Right cardiac atrium (tissue), 5 donors: ENCODE measurements at regions not wholly inside any gene's neighbourhood (a gene's known extent, or its start where the extent isn't known, plus 50 kb on each side); places are given as distances from the start of the nearest gene placed in this dataset.
"Not testable (repeated sequence)": the region's sequence is repeated elsewhere in the genome, so short reads cannot be mapped to it uniquely, and the experiment has no call there.

ENCODE experiments used
- ATAC-seq, 2 donors: fragments of 200-7000 bp; cut with Tn5 transposase; one replicate each; pipeline versions ENCODE4 v1.8.0 to v1.9.1; 2020; ENCODE audit warnings: moderate library complexity in 2 of 2, mild to moderate bottlenecking in 1 of 2
- DNase-seq, 3 donors: peaks; one replicate each; pipeline ENCODE4 v3.0.0-alpha.2; 2020
- H3K27ac ChIP-seq: one replicate; pipeline ENCODE4 v1.5.1; 2013; ENCODE audit warnings: mild to moderate bottlenecking, low read length, control low read depth, moderate library complexity
- H3K27me3 ChIP-seq: one replicate; pipeline ENCODE4 v1.6.1; 2013; ENCODE audit not compliant: control insufficient read depth, insufficient read depth
- H3K4me1 ChIP-seq: one replicate; pipeline ENCODE4 v1.6.1; 2013; ENCODE audit warnings: low read length; ENCODE audit not compliant: control insufficient read depth, insufficient read depth
- H3K4me3 ChIP-seq: one replicate; pipeline ENCODE4 v1.5.1; 2013; ENCODE audit warnings: low read length, control low read depth
- H3K9me3 ChIP-seq: one replicate; pipeline ENCODE4 v1.6.1; 2013; ENCODE audit warnings: low read length; ENCODE audit not compliant: control insufficient read depth
- WGBS: extraction: QIAGEN DNeasy Blood & Tissue Kit; methylation state at CpG from one replicate; pipeline ENCODE4 v1.1.7; 2013; 5-methylcytosine and 5-hydroxymethylcytosine counted together
- intact Hi-C, 4 donors: fragments of 100-400 bp; cut with DNase I; formaldehyde crosslinking; loops; one replicate each; pipeline versions ENCODE4 v1.11.0 to v1.14.0; 2022 to 2023
- donor health status: healthy with polysubstance abuse.
- donor health status: DM: no; HTN: yes; CAD: no.
- donor health status: DM: no; HTN: no; CAD: no.
- donor health status: DM: no; HTN: yes; CAD: no; lungs with severe emphysema.
- donor health status: DM: yes; HTN: yes; CAD: no.

DNA sequence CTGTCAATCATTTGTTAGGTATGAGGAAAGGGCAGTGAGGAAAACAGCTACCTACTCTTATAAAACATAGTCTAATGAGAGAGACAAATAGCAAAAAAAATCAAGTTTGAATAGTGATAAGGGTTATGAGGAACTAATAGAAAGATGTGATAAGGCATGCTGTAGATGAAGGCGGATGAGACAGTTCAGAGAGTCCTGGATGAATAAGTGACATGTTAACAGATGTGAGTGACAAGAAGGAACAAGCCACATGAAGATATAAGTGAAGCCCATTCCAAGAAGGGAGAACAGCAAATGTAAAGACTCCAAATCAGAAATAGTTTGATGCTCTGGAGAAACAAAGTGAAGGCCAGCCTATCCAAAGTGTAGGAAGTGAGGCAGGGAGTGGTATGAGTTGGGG is 154.1 kb upstream of the SYT10 start:
- Histone ChIP-seq H3K27ac (no peak overlapping the region), H3K9me3 (no peaks in the 10 kb centered on the region), H3K27me3 (no peaks in the 10 kb centered on the region), H3K4me1 (peaks cover under 1% of the 10 kb centered on the region), H3K4me3 (no peak overlapping the region)
- no peak for DNase-seq
- no peak for ATAC-seq
- intact Hi-C loops: no loop called here
- WGBS: 70% methylated on average over 1 of the region's 1 CpG

DNA sequence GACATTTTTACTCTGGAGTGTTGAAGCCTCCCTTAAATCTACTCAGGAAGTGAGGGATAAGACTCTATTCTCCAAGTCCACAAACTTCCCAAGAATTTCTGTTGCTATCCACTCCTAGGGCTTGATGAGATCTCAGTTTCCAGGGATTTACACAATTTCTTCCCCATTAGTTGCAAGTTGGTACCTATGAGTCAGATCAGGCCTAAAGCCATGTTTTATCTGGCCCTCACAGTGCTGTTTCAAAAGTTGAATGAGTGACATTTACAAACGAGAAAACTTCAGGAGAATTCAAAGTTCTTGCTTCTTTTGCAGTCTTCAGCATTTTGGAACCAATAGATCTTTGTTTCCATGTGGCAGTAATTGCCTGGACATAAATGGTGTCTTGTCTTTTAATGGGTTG is 156.4 kb upstream of the SYT10 start:
- intact Hi-C loops: no loop called here
- 36% methylated on average over 1 of the region's 1 CpG for WGBS

DNA sequence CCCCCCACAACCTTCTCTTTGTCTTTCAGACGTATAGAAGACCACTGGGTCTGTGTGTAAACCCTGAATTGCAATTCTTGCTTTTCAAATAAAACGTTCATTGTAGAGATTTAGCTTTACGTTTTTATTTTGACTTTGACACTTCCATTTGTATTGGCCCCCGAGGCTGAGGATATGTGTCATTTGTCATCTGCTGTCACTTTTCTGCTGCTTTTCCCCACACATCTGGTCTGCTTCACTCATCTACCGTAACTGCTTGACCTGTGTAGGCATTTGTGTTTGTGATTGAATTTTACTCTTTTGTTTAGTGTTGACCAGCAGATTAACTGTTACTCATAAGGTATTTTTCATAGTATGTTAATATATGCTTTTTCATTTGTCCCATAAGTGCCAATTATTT is 157.2 kb upstream of the SYT10 start:
- no peak for ATAC-seq
- intact Hi-C loops: no loop called here

More for the DNA sequence above, 156.4 kb upstream of the SYT10 start:
- Histone ChIP-seq H3K27me3 (no peaks in the 10 kb centered on the region), H3K4me1 (no peaks in the 10 kb centered on the region), H3K4me3 (no peak overlapping the region), H3K9me3 (no peaks in the 10 kb centered on the region), H3K27ac (no peak overlapping the region)
- DNase-seq (no peak), ATAC-seq (no peak)

DNA sequence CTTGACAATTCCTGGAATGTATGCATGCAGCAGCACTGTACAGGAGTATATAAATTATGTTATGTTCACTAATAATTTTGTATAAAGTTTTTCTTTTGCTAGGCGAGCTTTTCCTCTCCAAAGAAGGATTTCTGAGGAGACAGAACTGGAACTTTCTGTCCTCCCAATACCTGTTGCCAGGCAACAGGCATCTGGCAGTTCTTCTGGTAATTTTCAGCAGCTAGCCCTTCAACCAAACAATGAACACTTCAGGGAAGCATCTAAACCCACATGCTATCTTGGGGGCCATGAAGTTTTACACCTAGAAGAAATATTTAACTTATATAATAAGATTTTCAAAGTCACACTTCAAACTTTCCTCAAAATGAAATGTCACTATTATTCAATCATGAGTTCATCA is 162.9 kb upstream of the SYT10 start:
- Histone ChIP-seq H3K4me1 (no peaks in the 10 kb centered on the region), H3K27me3 (no peaks in the 10 kb centered on the region), H3K9me3 (no peaks in the 10 kb centered on the region), H3K27ac (no peak overlapping the region), H3K4me3 (no peak overlapping the region)
- no peak for ATAC-seq
- intact Hi-C loops: no loop called here
- 32% methylated on average over 1 of the region's 1 CpG for WGBS
- no peak for DNase-seq

More for the DNA sequence above, 157.2 kb upstream of the SYT10 start:
- DNase-seq: no peak
- Histone ChIP-seq H3K4me1 (no peaks in the 10 kb centered on the region), H3K27me3 (no peaks in the 10 kb centered on the region), H3K4me3 (no peak overlapping the region), H3K27ac (no peak overlapping the region), H3K9me3 (no peaks in the 10 kb centered on the region)
- WGBS: 37% methylated on average over 5 of the region's 5 CpGs

DNA sequence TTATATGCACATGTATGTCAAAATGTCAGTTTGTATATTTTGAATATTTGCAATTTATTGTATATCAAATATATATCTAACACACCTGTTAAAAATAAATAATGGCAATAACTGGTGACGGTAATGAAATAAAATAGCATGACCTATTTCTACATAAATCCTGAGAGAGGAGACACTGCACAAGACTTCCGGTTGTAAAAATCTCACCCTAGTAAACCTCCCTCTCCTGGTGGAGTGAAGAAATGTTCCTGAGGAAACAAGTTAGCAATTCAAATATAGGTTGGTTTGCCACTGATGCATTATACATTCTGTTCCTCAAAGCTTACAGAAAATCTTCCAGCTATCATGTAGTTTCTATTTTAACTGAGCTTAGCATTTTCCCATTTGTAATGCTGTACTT is 166.1 kb upstream of the SYT10 start:
- ATAC-seq (no peak), DNase-seq (no peak)
- no peak overlapping the region for H3K27ac ChIP-seq
- H3K9me3 ChIP-seq: no peaks in the 10 kb centered on the region
- no peaks in the 10 kb centered on the region for H3K4me1 ChIP-seq
- intact Hi-C loops: no loop called here
- no peaks in the 10 kb centered on the region for H3K27me3 ChIP-seq
- H3K4me3 ChIP-seq: no peak overlapping the region
- whole genome bisulfite sequencing: 28% methylated on average over 2 of the region's 2 CpGs

DNA sequence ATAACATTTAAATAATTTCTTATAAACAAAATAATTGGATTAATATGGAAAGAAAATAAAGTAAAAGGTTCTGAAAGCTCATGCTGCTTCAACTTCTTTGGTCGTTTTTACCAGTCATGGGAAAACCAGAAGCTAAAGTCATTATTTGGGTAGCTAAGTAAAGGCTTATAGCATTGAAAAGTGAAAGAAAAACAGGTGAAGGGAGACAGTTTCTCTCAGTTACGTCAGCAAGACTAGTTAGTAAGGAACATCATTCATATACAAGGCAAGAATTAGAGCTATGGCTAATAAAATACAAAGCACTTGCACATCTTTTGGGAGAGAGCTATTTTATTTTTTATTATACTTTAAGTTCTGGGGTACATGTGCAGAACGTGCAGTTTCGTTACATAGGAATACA is 170.3 kb upstream of the SYT10 start:
- ATAC-seq: no peak
- DNase-seq: no peak
- Histone ChIP-seq H3K9me3 (no peaks in the 10 kb centered on the region), H3K4me3 (no peak overlapping the region), H3K27ac (no peak overlapping the region), H3K27me3 (no peaks in the 10 kb centered on the region), H3K4me1 (no peaks in the 10 kb centered on the region)
- 78% methylated on average over 4 of the region's 4 CpGs for WGBS
- intact Hi-C loops: no loop called here

DNA sequence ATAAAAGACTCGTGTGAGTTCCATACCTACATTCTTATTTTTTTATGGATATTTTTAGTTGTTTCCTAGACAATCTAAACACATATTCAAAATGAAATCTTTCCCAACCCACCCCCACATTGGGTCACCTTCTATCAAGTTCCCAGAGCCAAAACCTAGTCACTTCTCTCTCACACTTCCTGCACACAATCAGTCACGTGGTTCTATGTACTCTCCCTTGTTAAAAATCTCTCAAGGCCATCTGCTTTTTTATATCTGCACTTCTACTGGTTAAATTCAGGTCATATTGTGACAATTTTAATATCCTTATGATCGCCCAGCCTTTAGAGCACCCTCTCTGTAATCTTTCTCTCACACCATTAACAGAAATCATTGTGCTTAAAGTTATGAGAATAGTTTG is 175.0 kb upstream of the SYT10 start:
- WGBS: 46% methylated on average over 3 of the region's 3 CpGs

DNA sequence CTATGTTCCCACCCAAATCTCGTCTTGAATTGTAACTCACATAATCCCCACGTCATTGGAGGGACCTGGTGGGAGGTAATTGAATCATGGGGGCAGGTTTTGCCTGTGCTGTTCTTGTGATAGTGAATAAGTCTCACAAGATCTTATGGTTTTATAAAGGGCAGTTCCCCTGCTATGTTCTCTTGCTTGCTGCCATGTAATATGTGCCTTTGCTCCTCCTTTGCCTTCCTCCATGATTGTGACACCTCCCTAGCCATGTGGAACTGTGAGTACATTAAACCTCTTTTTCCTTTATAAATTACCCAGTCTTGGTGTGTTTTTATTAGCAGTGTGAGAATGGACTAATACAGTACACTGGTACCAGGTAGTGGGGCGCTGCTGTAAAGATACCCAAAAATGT is 177.6 kb upstream of the SYT10 start:
- ATAC-seq (no peak), DNase-seq (no peak)
- Histone ChIP-seq H3K27me3 (no peaks in the 10 kb centered on the region), H3K9me3 (peaks cover 2% of the 10 kb centered on the region), H3K27ac (no peak overlapping the region), H3K4me1 (no peaks in the 10 kb centered on the region), H3K4me3 (no peak overlapping the region)
- intact Hi-C loops: no loop called here
- 65% methylated on average over 3 of the region's 3 CpGs for WGBS

More for the DNA sequence above, 175.0 kb upstream of the SYT10 start:
- H3K27ac ChIP-seq: no peak overlapping the region
- no peak overlapping the region for H3K4me3 ChIP-seq
- peaks cover 2% of the 10 kb centered on the region for H3K9me3 ChIP-seq
- DNase-seq: no peak
- no peak for ATAC-seq
- intact Hi-C loops: no loop called here
- H3K4me1 ChIP-seq: no peaks in the 10 kb centered on the region
- no peaks in the 10 kb centered on the region for H3K27me3 ChIP-seq

DNA sequence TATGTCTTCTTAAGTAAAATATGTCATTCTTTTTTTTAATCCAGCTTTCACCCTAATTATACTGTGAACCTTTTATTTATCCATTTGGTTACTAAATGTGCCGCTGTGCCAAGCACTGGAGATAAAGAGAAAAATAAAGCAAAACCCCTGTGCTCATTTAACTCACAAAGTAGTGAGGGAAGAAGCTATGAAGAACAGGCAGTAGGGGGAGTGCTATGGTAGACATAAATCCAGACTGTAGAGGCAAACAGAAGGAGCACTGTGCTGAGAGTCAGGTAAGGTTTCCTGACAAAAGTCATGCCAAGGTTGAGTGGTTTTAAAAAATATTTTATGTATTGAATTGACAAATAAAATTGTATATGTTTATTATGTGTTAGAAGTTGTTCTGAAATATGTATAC is 188.5 kb upstream of the SYT10 start:
- Histone ChIP-seq H3K4me1 (no peaks in the 10 kb centered on the region), H3K4me3 (no peak overlapping the region), H3K27ac (no peak overlapping the region), H3K27me3 (no peaks in the 10 kb centered on the region), H3K9me3 (no peaks in the 10 kb centered on the region)
- intact Hi-C loops: no loop called here
- no peak for DNase-seq
- WGBS: 87% methylated on average over 1 of the region's 1 CpG
- ATAC-seq: no peak

DNA sequence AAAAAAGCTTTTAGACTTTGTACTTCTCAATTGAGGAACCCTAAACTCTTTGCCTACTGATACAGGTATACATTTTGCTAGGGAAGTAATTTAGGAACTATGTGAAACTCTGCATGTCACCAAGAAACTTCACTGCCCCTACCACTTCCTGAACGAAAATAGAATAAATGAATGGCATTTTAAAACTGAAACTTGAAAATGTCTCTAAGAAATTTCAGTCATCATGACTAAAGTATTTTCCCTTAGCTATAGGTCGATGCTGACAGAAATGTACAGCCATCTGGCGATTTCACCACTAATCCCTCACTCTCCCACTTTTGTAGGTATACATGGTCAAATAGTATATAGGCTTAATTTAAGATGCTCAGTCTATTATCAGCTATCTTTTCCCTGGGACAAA is 194.9 kb upstream of the SYT10 start:
- no peak for ATAC-seq
- intact Hi-C loops: no loop called here
- 61% methylated on average over 3 of the region's 3 CpGs for WGBS

DNA sequence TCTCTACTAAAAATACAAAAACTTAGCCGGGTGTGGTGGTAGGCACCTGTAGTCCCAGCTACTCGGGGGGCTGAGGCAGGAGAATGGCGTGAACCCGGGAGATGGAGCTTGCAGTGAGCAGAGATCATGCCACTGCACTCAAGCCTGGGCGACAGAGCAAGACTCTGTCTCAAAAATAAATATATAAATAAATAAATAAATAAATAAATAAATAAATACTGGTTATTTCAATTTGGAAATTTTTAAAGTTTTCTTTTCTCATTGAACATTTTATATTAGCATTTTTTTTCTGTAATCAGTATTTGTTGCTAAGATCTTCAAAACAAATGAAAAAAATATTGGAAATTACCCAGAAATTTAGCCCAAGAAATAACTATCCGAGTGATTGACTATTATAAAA is 197.3 kb upstream of the SYT10 start:
- H3K27ac ChIP-seq, ATAC-seq, intact Hi-C loops, H3K4me3 ChIP-seq, H3K27me3 ChIP-seq, H3K9me3 ChIP-seq, H3K4me1 ChIP-seq, DNase-seq: not testable (repeated sequence)
- WGBS: 92% methylated on average over 6 of the region's 6 CpGs

More for the DNA sequence above, 194.9 kb upstream of the SYT10 start:
- Histone ChIP-seq H3K4me3 (no peak overlapping the region), H3K27me3 (no peaks in the 10 kb centered on the region), H3K9me3 (no peaks in the 10 kb centered on the region), H3K4me1 (no peaks in the 10 kb centered on the region), H3K27ac (no peak overlapping the region)
- DNase-seq: no peak

DNA sequence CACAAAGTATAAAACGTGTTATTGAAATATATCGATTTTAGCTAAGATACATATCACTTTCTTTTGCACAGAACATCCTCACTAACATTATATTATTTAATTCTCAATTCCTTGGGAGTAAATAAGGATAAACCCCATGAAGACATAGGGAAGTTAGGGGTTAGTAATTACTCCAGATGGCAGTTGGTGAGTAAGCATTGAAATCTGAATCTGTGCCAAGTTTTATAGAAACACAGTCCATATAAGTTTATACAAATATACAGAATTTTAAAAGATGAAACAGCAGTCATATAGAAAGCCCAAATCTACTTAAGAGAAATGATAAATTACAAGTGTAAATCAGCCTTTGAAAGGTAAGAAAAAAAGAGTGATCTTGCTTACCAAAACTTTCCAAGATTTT is 200.4 kb upstream of the SYT10 start:
- no peak for ATAC-seq
- Histone ChIP-seq H3K9me3 (no peaks in the 10 kb centered on the region), H3K27ac (no peak overlapping the region), H3K4me1 (no peaks in the 10 kb centered on the region), H3K27me3 (no peaks in the 10 kb centered on the region), H3K4me3 (no peak overlapping the region)
- no peak for DNase-seq
- 90% methylated on average over 2 of the region's 2 CpGs for WGBS
- intact Hi-C loops: no loop called here
